CD4-positive, alpha-beta T cell treated with Interleukin-4 for 4 hours (primary cell): ENCODE measurements at regions not wholly inside any gene's neighbourhood (a gene's known extent, or its start where the extent isn't known, plus 50 kb on each side); places are given as distances from the start of the nearest gene placed in this dataset.

Experiments used
- DNase-seq: peaks from one replicate; pipeline ENCODE4 v3.0.0-alpha.2; 2020

GRCh38 chr6:148261470-148261869 is 81.2 kb upstream of the SASH1 start:
- DNase-seq, result no peak

- no peak for DNase-seq
These were observed 79.6 kb upstream of the SASH1 start for GRCh38 chr6:148263010-148263409.

- DNase-seq, result no peak
These were observed 78.7 kb upstream of the SASH1 start for GRCh38 chr6:148263961-148264360.

- DNase-seq, result no peak
These were observed 77.6 kb upstream of the SASH1 start for GRCh38 chr6:148265054-148265453.

- no peak for DNase-seq
These were observed 73.3 kb upstream of the SASH1 start for GRCh38 chr6:148269386-148269785.

GRCh38 chr6:148271711-148272439 is 70.8 kb upstream of the SASH1 start:
- DNase-seq, result no peak

- DNase-seq, result no peak
These were observed 70.0 kb upstream of the SASH1 start for GRCh38 chr6:148272597-148272996.

GRCh38 chr6:148273962-148274752 is 68.5 kb upstream of the SASH1 start:
- no peak for DNase-seq

- DNase-seq, result no peak
These were observed 67.8 kb upstream of the SASH1 start for GRCh38 chr6:148274809-148275208.

- no peak for DNase-seq
These were observed 57.4 kb upstream of the SASH1 start for GRCh38 chr6:148285205-148285604.

- no peak for DNase-seq
These were observed 56.1 kb upstream of the SASH1 start for GRCh38 chr6:148286563-148286962.

- no peak for DNase-seq
These were observed 54.9 kb upstream of the SASH1 start for GRCh38 chr6:148287623-148288333.

- DNase-seq, result no peak
These were observed 54.1 kb upstream of the SASH1 start for GRCh38 chr6:148288541-148288940.

GRCh38 chr6:148289153-148289552 is 53.5 kb upstream of the SASH1 start:
- no peak for DNase-seq

GRCh38 chr6:148291876-148292275 is 50.8 kb upstream of the SASH1 start:
- DNase-seq, result no peak
